ENCODE measurements at regions not wholly inside any gene's neighbourhood (a gene's known extent, or its start where the extent isn't known, plus 50 kb on each side); places are given as distances from the start of the nearest gene placed in this dataset.
"Not testable (repeated sequence)": the region's sequence is repeated elsewhere in the genome, so short reads cannot be mapped to it uniquely, and the experiment has no call there.

DNA sequence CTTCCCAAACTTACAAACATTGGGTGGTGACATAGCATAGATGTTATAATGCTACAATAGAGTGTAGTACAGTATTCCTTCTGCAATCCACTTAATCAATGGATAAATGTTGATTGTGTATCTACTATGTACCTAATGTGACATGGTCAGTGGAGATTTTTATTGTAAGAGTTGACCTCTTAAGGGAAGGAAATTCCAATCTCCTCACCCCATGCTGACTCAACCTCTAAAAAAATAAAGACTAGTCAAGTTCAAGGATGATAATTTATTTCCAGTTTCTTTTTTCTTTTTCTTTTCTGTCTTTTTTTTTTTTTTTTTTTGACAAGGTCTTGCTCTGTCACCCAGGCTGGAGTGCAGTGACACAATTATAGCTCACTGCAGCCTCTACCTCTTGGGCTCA, 206.5 kb upstream of the STS start:
- no peaks in the 10 kb centered on the region for H3K4me1 ChIP-seq (ENCODE audit: control insufficient read depth in 2 of 2, insufficient read depth in 2 of 2, low read length in 2 of 2)
- no peaks in the 10 kb centered on the region for H3K79me2 ChIP-seq (ENCODE audit: control insufficient read depth, insufficient read depth, low read length)
- no peaks in the 10 kb centered on the region for H3K9me3 Mint-ChIP-seq (ENCODE audit: insufficient read depth)
- H3K4me2 ChIP-seq (replicated peaks; ENCODE audit: low read depth, low read length, poor library complexity, severe bottlenecking): no peak overlapping the region
- H3K9me3 ChIP-seq (ENCODE audit: control extremely low read depth in 1 of 3, control insufficient read depth in 2 of 3, insufficient read depth in 1 of 3, low read length in 2 of 3): no peaks in the 10 kb centered on the region
- H3K27ac Mint-ChIP-seq: no peak overlapping the region
- H3K4me3 ChIP-seq (ENCODE audit: control extremely low read depth in 1 of 5, extremely low read depth in 1 of 5, insufficient read depth in 1 of 5, low read depth in 2 of 5, low read length in 4 of 5): no peak overlapping the region
- ATAC-seq (ENCODE audit: low read depth) (no peak), DNase-seq (no peak)
- H3K27ac ChIP-seq (ENCODE audit: low read length in 2 of 2): no peak overlapping the region
- POLR2A ChIA-PET: no interaction called here
- CTCF ChIA-PET: no interaction called here
- TF ChIP-seq, protein P1, sequence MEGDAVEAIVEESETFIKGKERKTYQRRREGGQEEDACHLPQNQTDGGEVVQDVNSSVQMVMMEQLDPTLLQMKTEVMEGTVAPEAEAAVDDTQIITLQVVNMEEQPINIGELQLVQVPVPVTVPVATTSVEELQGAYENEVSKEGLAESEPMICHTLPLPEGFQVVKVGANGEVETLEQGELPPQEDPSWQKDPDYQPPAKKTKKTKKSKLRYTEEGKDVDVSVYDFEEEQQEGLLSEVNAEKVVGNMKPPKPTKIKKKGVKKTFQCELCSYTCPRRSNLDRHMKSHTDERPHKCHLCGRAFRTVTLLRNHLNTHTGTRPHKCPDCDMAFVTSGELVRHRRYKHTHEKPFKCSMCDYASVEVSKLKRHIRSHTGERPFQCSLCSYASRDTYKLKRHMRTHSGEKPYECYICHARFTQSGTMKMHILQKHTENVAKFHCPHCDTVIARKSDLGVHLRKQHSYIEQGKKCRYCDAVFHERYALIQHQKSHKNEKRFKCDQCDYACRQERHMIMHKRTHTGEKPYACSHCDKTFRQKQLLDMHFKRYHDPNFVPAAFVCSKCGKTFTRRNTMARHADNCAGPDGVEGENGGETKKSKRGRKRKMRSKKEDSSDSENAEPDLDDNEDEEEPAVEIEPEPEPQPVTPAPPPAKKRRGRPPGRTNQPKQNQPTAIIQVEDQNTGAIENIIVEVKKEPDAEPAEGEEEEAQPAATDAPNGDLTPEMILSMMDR (IDR thresholded peaks at IDR 0.05): no peak
- TF ChIP-seq EZH2 (IDR thresholded peaks at IDR 0.05; ENCODE audit: borderline replicate concordance, insufficient read depth, low read depth, low read length, poor library complexity, severe bottlenecking): no peak
- no peak overlapping the region for H3K9ac ChIP-seq (ENCODE audit: low read length)
- H3K36me3 ChIP-seq (replicated peaks in 1 of 2; ENCODE audit: control extremely low read depth in 1 of 2, control insufficient read depth in 1 of 2, extremely low read depth in 1 of 2, insufficient read depth in 2 of 2, low read length in 1 of 2): no peaks in the 10 kb centered on the region
- H3K4me3 Mint-ChIP-seq: no peak overlapping the region
- no peaks in the 10 kb centered on the region for H3K4me1 Mint-ChIP-seq
- H4K20me1 ChIP-seq (ENCODE audit: control insufficient read depth, insufficient read depth, low read length, poor library complexity, severe bottlenecking): no peaks in the 10 kb centered on the region
- intact Hi-C loops (cut with micrococcal nuclease): no loop called here
- no peaks in the 10 kb centered on the region for H3K27me3 Mint-ChIP-seq
- H3K27me3 ChIP-seq (replicated peaks in 1 of 4; ENCODE audit: control extremely low read depth in 1 of 4, control insufficient read depth in 3 of 4, insufficient read depth in 4 of 4, low read length in 3 of 4): no peaks in the 10 kb centered on the region
- no peak overlapping the region for H2AFZ ChIP-seq (ENCODE audit: insufficient read depth, low read depth, low read length, poor library complexity, severe bottlenecking)

DNA sequence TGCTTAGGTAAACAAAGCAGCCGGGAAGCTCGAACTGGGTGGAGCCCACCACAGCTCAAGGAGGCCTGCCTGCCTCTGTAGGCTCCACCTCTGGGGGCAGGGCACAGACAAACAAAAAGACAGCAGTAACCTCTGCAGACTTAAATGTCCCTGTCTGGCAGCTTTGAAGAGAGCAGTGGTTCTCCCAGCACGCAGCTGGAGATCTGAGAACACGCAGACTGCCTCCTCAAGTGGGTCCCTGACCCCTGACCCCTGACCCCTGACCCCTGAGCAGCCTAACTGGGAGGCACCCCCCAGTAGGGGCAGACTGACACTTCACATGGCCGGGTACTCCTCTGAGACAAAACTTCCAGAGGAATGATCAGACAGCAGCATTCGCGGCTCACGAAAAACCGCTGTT, 214.6 kb upstream of the STS start:
- H3K4me3 ChIP-seq (ENCODE audit: control extremely low read depth in 1 of 5, extremely low read depth in 1 of 5, insufficient read depth in 1 of 5, low read depth in 2 of 5, low read length in 4 of 5); H3K27me3 Mint-ChIP-seq; H3K27ac ChIP-seq (ENCODE audit: low read length in 2 of 2); ATAC-seq (ENCODE audit: low read depth); H3K27me3 ChIP-seq (replicated peaks in 1 of 4; ENCODE audit: control extremely low read depth in 1 of 4, control insufficient read depth in 3 of 4, insufficient read depth in 4 of 4, low read length in 3 of 4); DNase-seq; H3K9me3 ChIP-seq (ENCODE audit: control extremely low read depth in 1 of 3, control insufficient read depth in 2 of 3, insufficient read depth in 1 of 3, low read length in 2 of 3); H3K36me3 ChIP-seq (replicated peaks in 1 of 2; ENCODE audit: control extremely low read depth in 1 of 2, control insufficient read depth in 1 of 2, extremely low read depth in 1 of 2, insufficient read depth in 2 of 2, low read length in 1 of 2); H3K9me3 Mint-ChIP-seq (ENCODE audit: insufficient read depth); H3K4me3 Mint-ChIP-seq; H3K4me2 ChIP-seq (replicated peaks; ENCODE audit: low read depth, low read length, poor library complexity, severe bottlenecking); H3K79me2 ChIP-seq (ENCODE audit: control insufficient read depth, insufficient read depth, low read length); H3K27ac Mint-ChIP-seq; H3K4me1 ChIP-seq (ENCODE audit: control insufficient read depth in 2 of 2, insufficient read depth in 2 of 2, low read length in 2 of 2); H3K4me1 Mint-ChIP-seq; H3K9ac ChIP-seq (ENCODE audit: low read length); H4K20me1 ChIP-seq (ENCODE audit: control insufficient read depth, insufficient read depth, low read length, poor library complexity, severe bottlenecking); intact Hi-C loops (cut with micrococcal nuclease); POLR2A ChIA-PET; H2AFZ ChIP-seq (ENCODE audit: insufficient read depth, low read depth, low read length, poor library complexity, severe bottlenecking); CTCF ChIA-PET: not testable (repeated sequence)
- no CpG with 5 or more reads among the region's 9 CpGs for WGBS (ENCODE audit: insufficient coverage)

Measured in B cell (primary cell).